HepG2 (cell line): ENCODE measurements at regions not wholly inside any gene's neighbourhood (a gene's known extent, or its start where the extent isn't known, plus 50 kb on each side); places are given as distances from the start of the nearest gene placed in this dataset.

ENCODE experiments used
- ATAC-seq: fragments of 200-7000 bp; cut with Tn5 transposase; 3 replicates; pipeline ENCODE4 v1.9.1; 2020; ENCODE audit warnings: mild to moderate bottlenecking, moderate library complexity
- BruUV-seq: library from RNA; stranded (reverse); fragments of 400-500 nt; replicated peaks from 2 replicates; lab custom pipeline; 2021; lab: Mats Ljungman, UMichigan
- CTCF ChIA-PET: fragments of 300-600 bp; formaldehyde crosslinking; extraction: SDS; loops from one replicate; lab custom pipeline; 2021; ENCODE audit warnings: low total read pairs, inconsistent platforms, low intra/inter-chr PET ratio; lab: Yijun Ruan, JAX
- POLR2A ChIA-PET: fragments of 350-600 bp; sonication (Branson Sonifier 250); formaldehyde crosslinking; loops from one replicate; lab custom pipeline; 2020; ENCODE audit warnings: antibody characterized with exemption, inconsistent platforms; lab: Yijun Ruan, JAX
- DNase-seq: peaks from one replicate; pipeline ENCODE4 v3.0.0-alpha.2; 2015; ENCODE audit warnings: low spot score
- FAIRE-seq: peaks from 3 replicates; lab custom pipeline; 2011; peaks lifted over from hg19 to GRCh38; lab: Jason Lieb, UNC
- H2AFZ ChIP-seq: one replicate; pipeline ENCODE4 v1.6.1; 2011; ENCODE audit warnings: low read length, inconsistent platforms
- H3K27ac ChIP-seq: fragments of 300-600 bp; 3 replicates; pipeline ENCODE4 v1.8.0; 2011; ENCODE audit warnings: mixed run types, mild to moderate bottlenecking, mixed read lengths, low read length, inconsistent platforms; ENCODE audit not compliant: insufficient read depth; ENCODE audit errors: extremely low read length
- H3K27me3 ChIP-seq, 2 experiments: fragments of 200-600 bp in 1 of 2; 2 replicates in 1 of 2; 3 replicates in 1 of 2; pipeline versions ENCODE4 v1.6.0 to v1.8.0; 2011; ENCODE audit warnings: low read length in 2 of 2, mild to moderate bottlenecking in 2 of 2, moderate library complexity in 2 of 2, inconsistent platforms in 1 of 2; ENCODE audit not compliant: insufficient read depth in 2 of 2, control insufficient read depth in 1 of 2
- H3K36me3 ChIP-seq, 2 experiments: fragments of 200-600 bp in 1 of 2; replicated peaks in 1 of 2; 2 replicates in 1 of 2; 3 replicates in 1 of 2; pipeline versions ENCODE4 v1.5.1 to v1.8.0; 2011; ENCODE audit warnings: low read length in 2 of 2, inconsistent platforms in 1 of 2; ENCODE audit not compliant: insufficient read depth in 2 of 2, control insufficient read depth in 1 of 2
- H3K4me1 ChIP-seq: 2 replicates; pipeline ENCODE4 v1.5.1; 2012; ENCODE audit warnings: low read length, inconsistent platforms; ENCODE audit not compliant: insufficient read depth
- H3K4me2 ChIP-seq: 2 replicates; pipeline ENCODE4 v1.6.0; 2011; ENCODE audit warnings: low read depth, low read length, inconsistent platforms
- H3K4me3 ChIP-seq, 3 experiments: fragments of 200-600 bp in 1 of 3; sonication (generic), shearing (Covaris generic) in 1 of 3; replicated peaks in 1 of 3; 2 replicates each; pipeline ENCODE4 v1.5.1; 2011 to 2016; ENCODE audit warnings: low read length in 3 of 3, inconsistent platforms in 2 of 3, low read depth in 2 of 3, mild to moderate bottlenecking in 2 of 3, control low read depth in 1 of 3, mixed read lengths in 1 of 3; ENCODE audit not compliant: insufficient read depth in 1 of 3
- H3K79me2 ChIP-seq: one replicate; pipeline ENCODE4 v1.6.1; 2011; ENCODE audit warnings: low read length, inconsistent platforms; ENCODE audit not compliant: insufficient read depth
- H3K9ac ChIP-seq: 2 replicates; pipeline ENCODE4 v1.6.0; 2011; ENCODE audit warnings: mild to moderate bottlenecking, low read depth, low read length, inconsistent platforms; ENCODE audit not compliant: insufficient read depth
- H3K9me3 ChIP-seq: 2 replicates; pipeline ENCODE4 v1.5.1; 2012; ENCODE audit warnings: mild to moderate bottlenecking, low read length
- H4K20me1 ChIP-seq: 2 replicates; pipeline ENCODE4 v1.6.0; 2011; ENCODE audit warnings: inconsistent platforms, mild to moderate bottlenecking, low read length, moderate library complexity; ENCODE audit not compliant: insufficient read depth
- CCAR2 ChIP-seq: fragments of 200-400 bp; formaldehyde crosslinking; optimal IDR thresholded peaks from 2 replicates; pipeline ENCODE3; 2018; ENCODE audit warnings: low read depth, mild to moderate bottlenecking, low read length, moderate library complexity
- ETV6 ChIP-seq: sonication (generic); formaldehyde crosslinking; conservative IDR thresholded peaks from 2 replicates; pipeline ENCODE4 v1.4.0; 2020; ENCODE audit warnings: missing genetic modification reagents
- HMGXB3 ChIP-seq: sonication (generic); formaldehyde crosslinking; IDR thresholded peaks from 2 replicates; pipeline ENCODE4 v1.4.0; 2020; ENCODE audit warnings: missing genetic modification reagents, borderline replicate concordance
- HNF4A ChIP-seq: sonication (generic); formaldehyde crosslinking; IDR thresholded peaks from 2 replicates; pipeline ENCODE4 v1.4.0; 2020; ENCODE audit warnings: missing genetic modification reagents
- NBN ChIP-seq: fragments of 450-650 bp; conservative IDR thresholded peaks from 2 replicates; pipeline ENCODE4 v1.6.1; 2017
- RCOR2 ChIP-seq: IDR thresholded peaks from 2 replicates; pipeline ENCODE4 v1.6.1; 2016; ENCODE audit warnings: missing biosample characterization, missing genetic modification reagents
- SALL2 ChIP-seq: sonication (generic); formaldehyde crosslinking; IDR thresholded peaks from 2 replicates; pipeline ENCODE4 v1.8.1; 2023; ENCODE audit warnings: mild to moderate bottlenecking, missing genetic modification reagents, inconsistent platforms
- ZFP41 ChIP-seq: sonication (generic); formaldehyde crosslinking; IDR thresholded peaks from 2 replicates; pipeline ENCODE4 v1.4.0; 2020; ENCODE audit warnings: mild to moderate bottlenecking, missing genetic modification reagents, borderline replicate concordance
- ZNF552 ChIP-seq: sonication (generic); formaldehyde crosslinking; IDR thresholded peaks from 2 replicates; pipeline ENCODE4 v1.9.0; 2022; ENCODE audit warnings: missing genetic modification reagents, mild to moderate bottlenecking, borderline replicate concordance
- ZNF652 ChIP-seq: IDR thresholded peaks from 2 replicates; pipeline ENCODE4 v1.6.1; 2016; ENCODE audit warnings: low read depth, borderline replicate concordance
- ZNF678 ChIP-seq: sonication (generic); formaldehyde crosslinking; IDR thresholded peaks from 2 replicates; pipeline ENCODE4 v1.4.0; 2020; ENCODE audit warnings: mild to moderate bottlenecking, missing genetic modification reagents
- WGBS: methylation state at CpG from one replicate; pipeline ENCODE4 v1.1.6; 2017; ENCODE audit warnings: low lambda C conversion rate; 5-methylcytosine and 5-hydroxymethylcytosine counted together
- in situ Hi-C: cut with HindIII; loops from 2 replicates; pipeline ENCODE4 v1.10.0; 2017; ENCODE audit warnings: low pct_unique_long_range_greater_than_20kb; ENCODE audit not compliant: extremely low pct_ligation_motif_present
- intact Hi-C: fragments of 100-400 bp; cut with micrococcal nuclease; formaldehyde crosslinking; loops from one replicate; pipeline ENCODE4 v1.10.0; 2022; ENCODE audit not compliant: unreplicated experiment
- TF ChIP-seq, protein P1 (sequence below): sonication (generic); formaldehyde crosslinking; conservative IDR thresholded peaks from 2 replicates; pipeline ENCODE4 v1.4.0; 2020; ENCODE audit warnings: missing genetic modification reagents
- TF ChIP-seq, protein P2 (sequence below): sonication (generic); formaldehyde crosslinking; IDR thresholded peaks from 2 replicates; pipeline ENCODE4 v1.8.0; 2022; ENCODE audit warnings: missing genetic modification reagents, mild to moderate bottlenecking, moderate library complexity, borderline replicate concordance

DNA sequence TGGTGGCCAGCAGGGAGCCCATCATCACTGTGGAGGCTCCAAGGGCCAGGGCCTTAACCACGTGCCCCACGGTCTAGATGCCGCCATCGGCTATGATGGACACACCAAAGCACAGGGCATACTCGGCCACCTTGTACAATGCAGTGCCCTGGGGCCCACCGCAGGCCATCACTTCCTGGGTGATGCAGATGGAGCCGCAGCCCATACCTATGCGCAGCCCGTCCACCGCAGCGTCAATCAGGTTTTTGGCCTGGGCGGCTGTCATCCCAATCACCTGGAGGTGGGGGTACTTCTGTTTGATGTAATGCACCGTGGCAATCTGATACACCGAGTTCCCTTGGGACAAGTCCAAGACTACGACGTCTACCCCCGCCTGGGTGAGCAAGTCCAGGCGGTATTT is 153.3 kb upstream of the ZSWIM2 start:
- no peaks in the 10 kb centered on the region for H3K79me2 ChIP-seq
- ChIA-PET CTCF (no interaction called here), POLR2A (no interaction called here)
- no peak overlapping the region for H3K27ac ChIP-seq
- intact Hi-C loops (no loop called here), in situ Hi-C loops (no loop called here)
- TF ChIP-seq ZFP41 (CRISPR knock-in tag), result no peak
- TF ChIP-seq, protein P1, sequence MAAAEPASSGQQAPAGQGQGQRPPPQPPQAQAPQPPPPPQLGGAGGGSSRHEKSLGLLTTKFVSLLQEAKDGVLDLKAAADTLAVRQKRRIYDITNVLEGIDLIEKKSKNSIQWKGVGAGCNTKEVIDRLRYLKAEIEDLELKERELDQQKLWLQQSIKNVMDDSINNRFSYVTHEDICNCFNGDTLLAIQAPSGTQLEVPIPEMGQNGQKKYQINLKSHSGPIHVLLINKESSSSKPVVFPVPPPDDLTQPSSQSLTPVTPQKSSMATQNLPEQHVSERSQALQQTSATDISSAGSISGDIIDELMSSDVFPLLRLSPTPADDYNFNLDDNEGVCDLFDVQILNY (CRISPR knock-in tag), result no peak
- no peak for TF ChIP-seq ETV6 (CRISPR knock-in tag)
- H4K20me1 ChIP-seq, result no peaks in the 10 kb centered on the region
- no peaks in the 10 kb centered on the region for H3K4me1 ChIP-seq
- no peaks in the 10 kb centered on the region for H3K36me3 ChIP-seq
- BruUV-seq, result no TSS peak
- no peaks in the 10 kb centered on the region for H3K27me3 ChIP-seq
- no peak overlapping the region for H3K4me3 ChIP-seq
- DNase-seq, result no peak
- H3K4me2 ChIP-seq, result no peak overlapping the region
- no peak overlapping the region for H2AFZ ChIP-seq
- no peaks in the 10 kb centered on the region for H3K9me3 ChIP-seq
- WGBS, result 44% methylated on average over 18 of the region's 18 CpGs
- ATAC-seq, result no peak; the same call in 2 of the 3 replicates
- H3K9ac ChIP-seq, result no peak overlapping the region
- no peak for FAIRE-seq

DNA sequence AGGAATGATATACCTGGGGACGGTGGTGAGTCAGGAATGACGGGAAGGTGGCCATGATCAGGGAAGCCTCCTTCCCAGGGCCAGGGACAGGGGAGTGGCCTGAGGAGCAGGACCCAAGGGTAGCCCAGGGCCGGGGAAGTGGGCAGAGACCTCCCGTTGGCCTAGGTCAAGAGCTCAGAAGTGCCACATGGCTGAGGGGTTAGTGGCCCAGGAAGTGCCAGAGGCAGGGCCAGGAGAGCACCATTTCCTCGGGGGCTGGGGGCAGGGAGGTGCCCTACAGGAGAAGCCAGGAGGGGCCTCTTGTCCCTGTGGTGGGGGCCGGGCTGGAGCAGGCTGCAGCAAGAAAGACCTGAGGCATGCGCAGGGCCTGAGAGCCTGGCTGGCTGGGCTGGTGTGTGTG is 152.3 kb upstream of the ZSWIM2 start:
- no peaks in the 10 kb centered on the region for H3K4me1 ChIP-seq
- no peaks in the 10 kb centered on the region for H3K9me3 ChIP-seq
- in situ Hi-C loops, result no loop called here
- FAIRE-seq, result no peak
- ATAC-seq, result no peak
- WGBS, result 31% methylated on average over 7 of the region's 7 CpGs
- no peak overlapping the region for H2AFZ ChIP-seq
- H3K36me3 ChIP-seq, result no peaks in the 10 kb centered on the region
- DNase-seq, result no peak
- no peaks in the 10 kb centered on the region for H3K79me2 ChIP-seq
- no peaks in the 10 kb centered on the region for H3K27me3 ChIP-seq
- ChIA-PET POLR2A (no interaction called here), CTCF (no interaction called here)
- intact Hi-C loops, result no loop called here
- no peak overlapping the region for H3K9ac ChIP-seq
- no peaks in the 10 kb centered on the region for H4K20me1 ChIP-seq
- no peak overlapping the region for H3K4me3 ChIP-seq
- no TSS peak for BruUV-seq
- H3K27ac ChIP-seq, result no peak overlapping the region
- H3K4me2 ChIP-seq, result no peak overlapping the region
- no peak for TF ChIP-seq HMGXB3
- no peak for TF ChIP-seq CCAR2
- no peak for TF ChIP-seq HNF4A (CRISPR knock-in tag)
- no peak for TF ChIP-seq NBN
- no peak for TF ChIP-seq ZNF552 (CRISPR knock-in tag)
- TF ChIP-seq SALL2 (CRISPR knock-in tag), result no peak
- TF ChIP-seq RCOR2, result no peak
- no peak for TF ChIP-seq ZNF678 (CRISPR knock-in tag)
- TF ChIP-seq, protein P2, sequence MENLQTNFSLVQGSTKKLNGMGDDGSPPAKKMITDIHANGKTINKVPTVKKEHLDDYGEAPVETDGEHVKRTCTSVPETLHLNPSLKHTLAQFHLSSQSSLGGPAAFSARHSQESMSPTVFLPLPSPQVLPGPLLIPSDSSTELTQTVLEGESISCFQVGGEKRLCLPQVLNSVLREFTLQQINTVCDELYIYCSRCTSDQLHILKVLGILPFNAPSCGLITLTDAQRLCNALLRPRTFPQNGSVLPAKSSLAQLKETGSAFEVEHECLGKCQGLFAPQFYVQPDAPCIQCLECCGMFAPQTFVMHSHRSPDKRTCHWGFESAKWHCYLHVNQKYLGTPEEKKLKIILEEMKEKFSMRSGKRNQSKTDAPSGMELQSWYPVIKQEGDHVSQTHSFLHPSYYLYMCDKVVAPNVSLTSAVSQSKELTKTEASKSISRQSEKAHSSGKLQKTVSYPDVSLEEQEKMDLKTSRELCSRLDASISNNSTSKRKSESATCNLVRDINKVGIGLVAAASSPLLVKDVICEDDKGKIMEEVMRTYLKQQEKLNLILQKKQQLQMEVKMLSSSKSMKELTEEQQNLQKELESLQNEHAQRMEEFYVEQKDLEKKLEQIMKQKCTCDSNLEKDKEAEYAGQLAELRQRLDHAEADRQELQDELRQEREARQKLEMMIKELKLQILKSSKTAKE (CRISPR knock-in tag), result no peak
- no peak for TF ChIP-seq ZNF652 (CRISPR knock-in tag)
